ENCODE measurements at regions not wholly inside any gene's neighbourhood (a gene's known extent, or its start where the extent isn't known, plus 50 kb on each side); places are given as distances from the start of the nearest gene placed in this dataset.

DNA sequence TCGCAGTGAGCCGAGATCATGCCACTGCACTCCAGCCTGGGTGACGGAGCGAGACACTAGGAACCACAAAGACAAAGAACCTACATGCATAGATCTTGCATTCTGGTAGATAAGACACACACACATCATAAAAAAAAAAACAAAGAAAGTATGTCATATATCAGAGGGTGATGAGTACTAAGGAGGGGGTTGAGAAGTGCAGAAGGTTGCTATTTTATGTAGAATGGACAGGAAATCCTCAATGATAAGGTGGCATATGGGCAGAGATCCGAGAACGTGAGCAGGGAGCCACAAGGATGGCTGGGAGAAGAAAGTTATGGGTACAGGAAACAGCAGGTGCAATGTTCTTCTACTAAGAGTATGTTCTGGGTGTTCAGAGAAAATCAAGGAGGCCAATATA lies 118.8 kb downstream of the MEX3B start:
- TF ChIP-seq, protein P1, sequence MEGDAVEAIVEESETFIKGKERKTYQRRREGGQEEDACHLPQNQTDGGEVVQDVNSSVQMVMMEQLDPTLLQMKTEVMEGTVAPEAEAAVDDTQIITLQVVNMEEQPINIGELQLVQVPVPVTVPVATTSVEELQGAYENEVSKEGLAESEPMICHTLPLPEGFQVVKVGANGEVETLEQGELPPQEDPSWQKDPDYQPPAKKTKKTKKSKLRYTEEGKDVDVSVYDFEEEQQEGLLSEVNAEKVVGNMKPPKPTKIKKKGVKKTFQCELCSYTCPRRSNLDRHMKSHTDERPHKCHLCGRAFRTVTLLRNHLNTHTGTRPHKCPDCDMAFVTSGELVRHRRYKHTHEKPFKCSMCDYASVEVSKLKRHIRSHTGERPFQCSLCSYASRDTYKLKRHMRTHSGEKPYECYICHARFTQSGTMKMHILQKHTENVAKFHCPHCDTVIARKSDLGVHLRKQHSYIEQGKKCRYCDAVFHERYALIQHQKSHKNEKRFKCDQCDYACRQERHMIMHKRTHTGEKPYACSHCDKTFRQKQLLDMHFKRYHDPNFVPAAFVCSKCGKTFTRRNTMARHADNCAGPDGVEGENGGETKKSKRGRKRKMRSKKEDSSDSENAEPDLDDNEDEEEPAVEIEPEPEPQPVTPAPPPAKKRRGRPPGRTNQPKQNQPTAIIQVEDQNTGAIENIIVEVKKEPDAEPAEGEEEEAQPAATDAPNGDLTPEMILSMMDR (IDR thresholded peaks at IDR 0.05): no peak
- no peak for TF ChIP-seq POLR2A (IDR thresholded peaks at IDR 0.05)
- no peak for TF ChIP-seq EP300 (IDR thresholded peaks at IDR 0.05)
